ENCODE measurements at regions not wholly inside any gene's neighbourhood (a gene's known extent, or its start where the extent isn't known, plus 50 kb on each side); places are given as distances from the start of the nearest gene placed in this dataset.

DNA sequence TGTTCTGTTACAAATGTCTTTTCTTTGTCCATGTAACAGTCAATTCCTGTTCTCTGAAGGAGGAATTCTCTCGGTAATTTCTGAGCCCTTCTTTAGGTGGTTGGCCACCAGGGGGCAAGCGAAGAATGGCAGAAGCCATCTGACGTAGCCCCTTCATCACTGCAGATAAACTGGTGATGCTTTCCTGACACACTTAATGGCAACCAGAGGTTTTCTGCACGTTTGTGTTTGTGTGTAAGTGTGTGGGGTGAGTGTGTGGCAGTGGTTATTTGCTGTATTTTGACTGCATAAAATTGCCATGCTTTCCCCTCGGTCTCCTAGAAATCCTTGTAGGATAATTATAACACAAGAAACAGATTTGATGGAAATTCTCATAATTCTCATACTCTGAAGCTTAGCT is 64.8 kb upstream of the STOX2 start:
- no peak for TF ChIP-seq EZH2phosphoT487 (IDR thresholded peaks at IDR 0.05; ENCODE audit: borderline replicate concordance)
- TF ChIP-seq, protein P1, sequence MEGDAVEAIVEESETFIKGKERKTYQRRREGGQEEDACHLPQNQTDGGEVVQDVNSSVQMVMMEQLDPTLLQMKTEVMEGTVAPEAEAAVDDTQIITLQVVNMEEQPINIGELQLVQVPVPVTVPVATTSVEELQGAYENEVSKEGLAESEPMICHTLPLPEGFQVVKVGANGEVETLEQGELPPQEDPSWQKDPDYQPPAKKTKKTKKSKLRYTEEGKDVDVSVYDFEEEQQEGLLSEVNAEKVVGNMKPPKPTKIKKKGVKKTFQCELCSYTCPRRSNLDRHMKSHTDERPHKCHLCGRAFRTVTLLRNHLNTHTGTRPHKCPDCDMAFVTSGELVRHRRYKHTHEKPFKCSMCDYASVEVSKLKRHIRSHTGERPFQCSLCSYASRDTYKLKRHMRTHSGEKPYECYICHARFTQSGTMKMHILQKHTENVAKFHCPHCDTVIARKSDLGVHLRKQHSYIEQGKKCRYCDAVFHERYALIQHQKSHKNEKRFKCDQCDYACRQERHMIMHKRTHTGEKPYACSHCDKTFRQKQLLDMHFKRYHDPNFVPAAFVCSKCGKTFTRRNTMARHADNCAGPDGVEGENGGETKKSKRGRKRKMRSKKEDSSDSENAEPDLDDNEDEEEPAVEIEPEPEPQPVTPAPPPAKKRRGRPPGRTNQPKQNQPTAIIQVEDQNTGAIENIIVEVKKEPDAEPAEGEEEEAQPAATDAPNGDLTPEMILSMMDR (conservative IDR thresholded peaks at IDR 0.05; ENCODE audit: low read length) = peak; percentile 95

DNA sequence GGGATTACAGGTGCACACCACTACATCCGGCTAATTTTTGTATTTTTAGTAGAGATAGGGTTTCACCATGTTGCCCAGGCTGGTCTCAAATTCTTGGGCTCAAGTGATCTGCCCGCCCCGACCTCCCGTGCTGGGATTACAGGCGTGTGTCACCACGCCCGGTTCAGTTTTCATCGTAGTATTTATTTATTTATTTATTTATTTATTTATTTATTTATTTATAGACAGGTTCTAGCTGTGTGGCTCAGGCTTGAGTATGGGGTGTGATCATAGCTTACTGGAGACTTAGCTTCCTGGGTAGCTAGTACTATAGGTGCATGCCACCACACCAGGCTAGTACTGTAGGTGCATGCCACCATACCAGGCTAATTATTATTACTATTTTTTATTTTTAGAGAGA is 64.1 kb upstream of the STOX2 start:
- Histone ChIP-seq H2AFZ (ENCODE audit: low read length) (no peak overlapping the region), H3K9me3 (ENCODE audit: insufficient read depth, low read depth, low read length) (no peaks in the 10 kb centered on the region), H3K79me2 (ENCODE audit: insufficient read depth, low read length) (no peaks in the 10 kb centered on the region), H3K4me2 (ENCODE audit: low read depth, low read length, poor library complexity, severe bottlenecking) (no peak overlapping the region), H4K20me1 (ENCODE audit: insufficient read depth, low read length, poor library complexity, severe bottlenecking) (no peaks in the 10 kb centered on the region), H3K9ac (ENCODE audit: low read depth, low read length, poor library complexity, severe bottlenecking) (no peak overlapping the region), H3K4me3 (ENCODE audit: low read length, poor library complexity, severe bottlenecking) (no peak overlapping the region), H3K4me1 (ENCODE audit: insufficient read depth, low read length, poor library complexity, severe bottlenecking) (no peaks in the 10 kb centered on the region), H3K36me3 (ENCODE audit: insufficient read depth, low read length) (no peaks in the 10 kb centered on the region), H3F3A (ENCODE audit: low read depth) (no peaks in the 10 kb centered on the region), H3K9me2 (replicated peaks; ENCODE audit: low read depth, low read length) (no peaks in the 10 kb centered on the region), H3K27me3 (ENCODE audit: insufficient read depth, low read length, poor library complexity, severe bottlenecking) (no peaks in the 10 kb centered on the region)
- TF ChIP-seq, protein P1 (conservative IDR thresholded peaks at IDR 0.05; ENCODE audit: low read length) = no peak
- TF ChIP-seq EZH2phosphoT487 (IDR thresholded peaks at IDR 0.05; ENCODE audit: borderline replicate concordance) = no peak

More for the DNA sequence above, 64.8 kb upstream of the STOX2 start:
- Histone ChIP-seq H4K20me1 (ENCODE audit: insufficient read depth, low read length, poor library complexity, severe bottlenecking) (no peaks in the 10 kb centered on the region), H2AFZ (ENCODE audit: low read length) (no peak overlapping the region), H3K36me3 (ENCODE audit: insufficient read depth, low read length) (no peaks in the 10 kb centered on the region), H3K4me1 (ENCODE audit: insufficient read depth, low read length, poor library complexity, severe bottlenecking) (no peaks in the 10 kb centered on the region), H3K9me2 (replicated peaks; ENCODE audit: low read depth, low read length) (no peaks in the 10 kb centered on the region), H3K9ac (ENCODE audit: low read depth, low read length, poor library complexity, severe bottlenecking) (no peak overlapping the region), H3F3A (ENCODE audit: low read depth) (no peaks in the 10 kb centered on the region), H3K79me2 (ENCODE audit: insufficient read depth, low read length) (no peaks in the 10 kb centered on the region), H3K27me3 (ENCODE audit: insufficient read depth, low read length, poor library complexity, severe bottlenecking) (no peaks in the 10 kb centered on the region), H3K9me3 (ENCODE audit: insufficient read depth, low read depth, low read length) (no peaks in the 10 kb centered on the region), H3K4me3 (ENCODE audit: low read length, poor library complexity, severe bottlenecking) (no peak overlapping the region), H3K4me2 (ENCODE audit: low read depth, low read length, poor library complexity, severe bottlenecking) (no peak overlapping the region)

DNA sequence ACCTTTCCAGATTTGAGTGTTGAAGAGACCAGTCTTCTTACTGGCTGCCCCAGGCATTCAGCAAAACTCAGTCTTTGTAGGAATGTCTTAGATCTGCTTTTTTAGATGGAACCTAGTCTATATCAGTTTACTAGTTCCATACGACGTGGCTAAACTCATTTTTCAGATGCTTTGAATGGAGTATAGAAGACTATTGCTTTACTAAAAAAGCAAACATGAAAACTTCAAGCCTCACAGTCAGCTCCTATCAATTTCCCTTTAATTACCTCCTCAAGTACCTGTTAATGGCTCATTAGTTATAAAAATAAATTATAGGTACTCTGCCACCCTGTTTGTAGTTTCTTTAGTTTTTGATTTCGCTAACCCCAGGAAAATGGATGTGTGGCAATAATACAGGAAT is 63.0 kb upstream of the STOX2 start:
- Histone ChIP-seq H3F3A (ENCODE audit: low read depth) (no peaks in the 10 kb centered on the region), H3K4me1 (ENCODE audit: insufficient read depth, low read length, poor library complexity, severe bottlenecking) (no peaks in the 10 kb centered on the region), H3K9me3 (ENCODE audit: insufficient read depth, low read depth, low read length) (peaks cover 3% of the 10 kb centered on the region; the same call in 1 of the 2 replicates), H3K9me2 (replicated peaks; ENCODE audit: low read depth, low read length) (no peaks in the 10 kb centered on the region), H3K4me2 (ENCODE audit: low read depth, low read length, poor library complexity, severe bottlenecking) (no peak overlapping the region), H3K79me2 (ENCODE audit: insufficient read depth, low read length) (no peaks in the 10 kb centered on the region), H3K36me3 (ENCODE audit: insufficient read depth, low read length) (no peaks in the 10 kb centered on the region), H2AFZ (ENCODE audit: low read length) (no peak overlapping the region), H3K27me3 (ENCODE audit: insufficient read depth, low read length, poor library complexity, severe bottlenecking) (no peaks in the 10 kb centered on the region), H3K4me3 (ENCODE audit: low read length, poor library complexity, severe bottlenecking) (no peak overlapping the region), H4K20me1 (ENCODE audit: insufficient read depth, low read length, poor library complexity, severe bottlenecking) (no peaks in the 10 kb centered on the region), H3K9ac (ENCODE audit: low read depth, low read length, poor library complexity, severe bottlenecking) (no peak overlapping the region)
- TF ChIP-seq, protein P1 (conservative IDR thresholded peaks at IDR 0.05; ENCODE audit: low read length) = no peak
- no peak for TF ChIP-seq EZH2phosphoT487 (IDR thresholded peaks at IDR 0.05; ENCODE audit: borderline replicate concordance)

Data from Loucy (cell line).